Stomach (tissue), 8 donors: ENCODE measurements at regions not wholly inside any gene's neighbourhood (a gene's known extent, or its start where the extent isn't known, plus 50 kb on each side); places are given as distances from the start of the nearest gene placed in this dataset.

ENCODE experiments used
- DNase-seq, 2 donors: peaks; one replicate each; pipeline versions ENCODE4 v3.0.0 to v3.0.0-alpha.2; 2013 to 2019
- H3K27ac ChIP-seq, 5 donors: fragments of 200-600 bp in 4 of 5; sonication (generic) in 4 of 5; one replicate each; pipeline ENCODE4 v1.5.1; 2013 to 2019; ENCODE audit warnings: mild to moderate bottlenecking in 1 of 5, moderate library complexity in 1 of 5
- H3K27me3 ChIP-seq, 3 donors: fragments of 200-600 bp; sonication (generic); one replicate each; pipeline ENCODE4 v1.5.1; 2017 to 2019; ENCODE audit warnings: mixed run types in 1 of 3
- H3K36me3 ChIP-seq, 4 donors: fragments of 200-600 bp; sonication (generic); 1 replicate in 3 of 4; 2 replicates in 1 of 4; pipeline ENCODE4 v1.5.1; 2016 to 2019
- H3K4me1 ChIP-seq, 4 donors: fragments of 200-600 bp; sonication (generic); one replicate each; pipeline ENCODE4 v1.5.1; 2016 to 2019
- H3K4me3 ChIP-seq, 4 donors: fragments of 200-600 bp; sonication (generic) in 3 of 4; one replicate each; pipeline ENCODE4 v1.5.1; 2016 to 2019; ENCODE audit warnings: mild to moderate bottlenecking in 1 of 4
- H3K9me3 ChIP-seq, 4 donors: fragments of 200-600 bp; sonication (generic); one replicate each; pipeline ENCODE4 v1.5.1; 2016 to 2019
- EP300 ChIP-seq: sonication (generic); formaldehyde crosslinking; IDR thresholded peaks from one replicate; pipeline ENCODE4 v1.6.1; 2017; ENCODE audit warnings: antibody characterized with exemption
- POLR2A ChIP-seq, 4 donors: fragments of 450-650 bp; IDR thresholded peaks; one replicate each; pipeline ENCODE4 v1.6.1; 2016; ENCODE audit warnings: antibody characterized with exemption in 4 of 4, control low read depth in 2 of 4, mild to moderate bottlenecking in 1 of 4, moderate library complexity in 1 of 4
- POLR2AphosphoS5 ChIP-seq, 3 donors: sonication (generic); formaldehyde crosslinking; IDR thresholded peaks; one replicate each; pipeline ENCODE4 v1.6.1; 2016; ENCODE audit warnings: antibody characterized with exemption in 3 of 3
- WGBS, 5 donors: extraction: QIAGEN DNeasy Blood & Tissue Kit in 3 of 5; methylation state at CpG; one replicate each; pipeline versions ENCODE4 v1.1.5 to v1.1.7; 2013 to 2018; 5-methylcytosine and 5-hydroxymethylcytosine counted together
- intact Hi-C: fragments of 100-400 bp; cut with DNase I; formaldehyde crosslinking; loops from one replicate; pipeline ENCODE4 v1.15.1; 2023; ENCODE audit warnings: low total_unique reads
- TF ChIP-seq, protein P1 (sequence below), 7 experiments: fragments of 450-650 bp in 4 of 7; fragments of 200-600 bp in 3 of 7; sonication (generic) in 3 of 7; IDR thresholded peaks; one replicate each; pipeline ENCODE4 v1.5.1; 2016 to 2019; ENCODE audit warnings: antibody characterized with exemption in 7 of 7, control low read depth in 2 of 7, mild to moderate bottlenecking in 1 of 7
- donor health status: healthy with polysubstance abuse.
- donor health status: Bipolar disorder and iron deficiency.
- donor health status: healthy.

GRCh38 chr2:155517362-155517761 lies 815.2 kb downstream of the NR4A2 start:
- H3K27me3 ChIP-seq: no peaks in the 10 kb centered on the region
- no peak for DNase-seq
- no peaks in the 10 kb centered on the region for H3K4me1 ChIP-seq
- no peak for TF ChIP-seq POLR2A (IDR thresholded peaks at IDR 0.05)
- TF ChIP-seq, protein P1, sequence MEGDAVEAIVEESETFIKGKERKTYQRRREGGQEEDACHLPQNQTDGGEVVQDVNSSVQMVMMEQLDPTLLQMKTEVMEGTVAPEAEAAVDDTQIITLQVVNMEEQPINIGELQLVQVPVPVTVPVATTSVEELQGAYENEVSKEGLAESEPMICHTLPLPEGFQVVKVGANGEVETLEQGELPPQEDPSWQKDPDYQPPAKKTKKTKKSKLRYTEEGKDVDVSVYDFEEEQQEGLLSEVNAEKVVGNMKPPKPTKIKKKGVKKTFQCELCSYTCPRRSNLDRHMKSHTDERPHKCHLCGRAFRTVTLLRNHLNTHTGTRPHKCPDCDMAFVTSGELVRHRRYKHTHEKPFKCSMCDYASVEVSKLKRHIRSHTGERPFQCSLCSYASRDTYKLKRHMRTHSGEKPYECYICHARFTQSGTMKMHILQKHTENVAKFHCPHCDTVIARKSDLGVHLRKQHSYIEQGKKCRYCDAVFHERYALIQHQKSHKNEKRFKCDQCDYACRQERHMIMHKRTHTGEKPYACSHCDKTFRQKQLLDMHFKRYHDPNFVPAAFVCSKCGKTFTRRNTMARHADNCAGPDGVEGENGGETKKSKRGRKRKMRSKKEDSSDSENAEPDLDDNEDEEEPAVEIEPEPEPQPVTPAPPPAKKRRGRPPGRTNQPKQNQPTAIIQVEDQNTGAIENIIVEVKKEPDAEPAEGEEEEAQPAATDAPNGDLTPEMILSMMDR (IDR thresholded peaks at IDR 0.05): no peak
- intact Hi-C loops: no loop called here
- H3K27ac ChIP-seq: no peak overlapping the region
- no peaks in the 10 kb centered on the region for H3K9me3 ChIP-seq
- H3K4me3 ChIP-seq: no peak overlapping the region
- no peaks in the 10 kb centered on the region for H3K36me3 ChIP-seq
- 70 to 87% (median 76%) methylated on average over 1 of the region's 1 CpG for WGBS, 5 donors

- Histone ChIP-seq H3K4me1 (no peaks in the 10 kb centered on the region), H3K27me3 (no peaks in the 10 kb centered on the region), H3K27ac (no peak overlapping the region), H3K9me3 (no peaks in the 10 kb centered on the region), H3K4me3 (no peak overlapping the region), H3K36me3 (no peaks in the 10 kb centered on the region)
- intact Hi-C loops: no loop called here
- 72 to 86% (median 85%) methylated on average over 1 of the region's 1 CpG for WGBS, 5 donors
- TF ChIP-seq POLR2A (IDR thresholded peaks at IDR 0.05) (no peak), POLR2AphosphoS5 (IDR thresholded peaks at IDR 0.05) (no peak), EP300 (no peak)
- TF ChIP-seq, protein P1 (IDR thresholded peaks at IDR 0.05): no peak
- DNase-seq: no peak
Measured at GRCh38 chr2:155513248-155513647, 814.8 kb downstream of the KCNJ3 start.

DNA sequence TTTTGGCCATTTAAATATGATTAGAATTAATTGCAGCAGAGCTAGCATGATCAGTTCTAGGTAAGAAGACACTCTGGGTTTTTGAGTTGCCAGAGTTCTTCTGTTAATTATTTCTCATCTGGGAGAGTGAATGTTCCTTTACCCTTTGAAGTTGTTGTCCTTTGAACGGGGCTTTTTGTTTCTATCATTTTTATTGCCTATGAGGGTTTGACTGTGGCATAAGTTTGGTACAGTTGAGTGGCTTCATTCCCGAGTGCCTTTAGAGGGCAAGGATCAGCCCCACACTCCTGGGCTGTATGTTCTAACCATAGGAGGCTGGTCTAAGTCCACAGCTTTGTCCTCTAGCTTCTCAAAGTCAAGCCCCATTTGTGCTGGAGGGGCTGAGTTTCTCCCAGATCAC lies 804.3 kb downstream of the KCNJ3 start:
- DNase-seq: no peak
- no peak overlapping the region for H3K27ac ChIP-seq
- TF ChIP-seq POLR2AphosphoS5 (IDR thresholded peaks at IDR 0.05) (no peak), EP300 (no peak), POLR2A (IDR thresholded peaks at IDR 0.05) (no peak)
- TF ChIP-seq, protein P1 (IDR thresholded peaks at IDR 0.05): no peak
- no peaks in the 10 kb centered on the region for H3K36me3 ChIP-seq
- no peaks in the 10 kb centered on the region for H3K27me3 ChIP-seq
- intact Hi-C loops: no loop called here
- 63 to 74% (median 68%) methylated on average over 2 of the region's 2 CpGs for WGBS, 5 donors
- H3K9me3 ChIP-seq: peaks cover 0 to 6% (median 2%) of the 10 kb centered on the region in 4 donors
- H3K4me3 ChIP-seq: no peak overlapping the region
- H3K4me1 ChIP-seq: no peaks in the 10 kb centered on the region

- 56 to 92% (median 70%) methylated on average over 1 of the region's 1 CpG for WGBS, 5 donors
Measured at GRCh38 chr2:155498106-155498505, 799.6 kb downstream of the KCNJ3 start.

More at GRCh38 chr2:155498106-155498505, 799.6 kb downstream of the KCNJ3 start:
- no peak overlapping the region for H3K4me3 ChIP-seq
- H3K9me3 ChIP-seq: peaks cover 0 to 3% (median 1%) of the 10 kb centered on the region in 4 donors
- TF ChIP-seq POLR2A (IDR thresholded peaks at IDR 0.05) (no peak), EP300 (no peak), POLR2AphosphoS5 (IDR thresholded peaks at IDR 0.05) (no peak)
- TF ChIP-seq, protein P1 (IDR thresholded peaks at IDR 0.05): no peak
- DNase-seq: no peak
- H3K36me3 ChIP-seq: no peaks in the 10 kb centered on the region
- intact Hi-C loops: no loop called here
- H3K27me3 ChIP-seq: no peaks in the 10 kb centered on the region
- no peak overlapping the region for H3K27ac ChIP-seq
- no peaks in the 10 kb centered on the region for H3K4me1 ChIP-seq
